ENCODE measurements at regions not wholly inside any gene's neighbourhood (a gene's known extent, or its start where the extent isn't known, plus 50 kb on each side); places are given as distances from the start of the nearest gene placed in this dataset.

DNA sequence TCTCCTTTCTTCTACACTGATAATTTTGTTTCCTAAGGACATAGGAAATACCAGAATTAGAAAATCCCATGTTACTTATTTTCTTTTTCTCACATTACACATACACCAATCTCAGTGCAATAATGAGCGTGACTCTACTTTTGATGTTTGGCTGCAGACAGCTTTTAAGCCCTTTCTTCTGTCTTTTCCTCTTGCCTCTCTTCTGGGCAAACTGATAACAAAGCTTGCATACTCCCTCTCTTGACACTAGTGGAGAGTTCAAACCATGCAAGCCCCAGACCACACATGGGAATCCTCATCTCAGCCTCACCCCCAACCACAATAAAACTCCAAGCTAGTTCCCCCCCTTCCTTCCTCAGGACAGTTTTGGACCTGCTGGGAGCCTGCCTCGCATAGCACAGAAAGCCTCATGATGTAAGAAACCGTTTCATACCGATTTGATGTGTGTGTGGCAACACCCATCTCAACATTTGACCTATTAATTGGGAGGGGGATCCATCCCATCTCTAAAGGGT lies 161.9 kb downstream of the EMP1 start:
- no peak for DNase-seq
- no peak overlapping the region for H3K9ac ChIP-seq (ENCODE audit: low read length)
- H3K9me3 ChIP-seq (replicated peaks; ENCODE audit: insufficient read depth, low read length): no peaks in the 10 kb centered on the region
- no peak overlapping the region for H3K4me2 ChIP-seq (ENCODE audit: low read depth, low read length)
- TF ChIP-seq EZH2 (optimal IDR thresholded peaks at IDR 0.05; ENCODE audit: low read depth, low read length): no peak
- TF ChIP-seq EZH2phosphoT487 (IDR thresholded peaks at IDR 0.05; ENCODE audit: low read length): no peak
- TF ChIP-seq, protein P1, sequence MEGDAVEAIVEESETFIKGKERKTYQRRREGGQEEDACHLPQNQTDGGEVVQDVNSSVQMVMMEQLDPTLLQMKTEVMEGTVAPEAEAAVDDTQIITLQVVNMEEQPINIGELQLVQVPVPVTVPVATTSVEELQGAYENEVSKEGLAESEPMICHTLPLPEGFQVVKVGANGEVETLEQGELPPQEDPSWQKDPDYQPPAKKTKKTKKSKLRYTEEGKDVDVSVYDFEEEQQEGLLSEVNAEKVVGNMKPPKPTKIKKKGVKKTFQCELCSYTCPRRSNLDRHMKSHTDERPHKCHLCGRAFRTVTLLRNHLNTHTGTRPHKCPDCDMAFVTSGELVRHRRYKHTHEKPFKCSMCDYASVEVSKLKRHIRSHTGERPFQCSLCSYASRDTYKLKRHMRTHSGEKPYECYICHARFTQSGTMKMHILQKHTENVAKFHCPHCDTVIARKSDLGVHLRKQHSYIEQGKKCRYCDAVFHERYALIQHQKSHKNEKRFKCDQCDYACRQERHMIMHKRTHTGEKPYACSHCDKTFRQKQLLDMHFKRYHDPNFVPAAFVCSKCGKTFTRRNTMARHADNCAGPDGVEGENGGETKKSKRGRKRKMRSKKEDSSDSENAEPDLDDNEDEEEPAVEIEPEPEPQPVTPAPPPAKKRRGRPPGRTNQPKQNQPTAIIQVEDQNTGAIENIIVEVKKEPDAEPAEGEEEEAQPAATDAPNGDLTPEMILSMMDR (IDR thresholded peaks at IDR 0.05; ENCODE audit: low read length): no peak
- H3K4me1 ChIP-seq (ENCODE audit: low read length): no peaks in the 10 kb centered on the region
- H3K9me2 ChIP-seq (replicated peaks; ENCODE audit: insufficient read depth, low read length): no peaks in the 10 kb centered on the region
- H3K27me3 ChIP-seq (replicated peaks; ENCODE audit: insufficient read depth, low read length): no peaks in the 10 kb centered on the region
- no peaks in the 10 kb centered on the region for H3K79me2 ChIP-seq (ENCODE audit: low read length)
- no peaks in the 10 kb centered on the region for H3F3A ChIP-seq (ENCODE audit: insufficient read depth, low read length)
- H3K36me3 ChIP-seq (replicated peaks; ENCODE audit: insufficient read depth, low read length): no peaks in the 10 kb centered on the region
- H3K27ac ChIP-seq (ENCODE audit: low read length): no peak overlapping the region
- H2AFZ ChIP-seq (ENCODE audit: low read length): no peak overlapping the region
- no peaks in the 10 kb centered on the region for H4K20me1 ChIP-seq (ENCODE audit: insufficient read depth, low read length)
- H3K4me3 ChIP-seq (ENCODE audit: low read length): no peak overlapping the region

DNA sequence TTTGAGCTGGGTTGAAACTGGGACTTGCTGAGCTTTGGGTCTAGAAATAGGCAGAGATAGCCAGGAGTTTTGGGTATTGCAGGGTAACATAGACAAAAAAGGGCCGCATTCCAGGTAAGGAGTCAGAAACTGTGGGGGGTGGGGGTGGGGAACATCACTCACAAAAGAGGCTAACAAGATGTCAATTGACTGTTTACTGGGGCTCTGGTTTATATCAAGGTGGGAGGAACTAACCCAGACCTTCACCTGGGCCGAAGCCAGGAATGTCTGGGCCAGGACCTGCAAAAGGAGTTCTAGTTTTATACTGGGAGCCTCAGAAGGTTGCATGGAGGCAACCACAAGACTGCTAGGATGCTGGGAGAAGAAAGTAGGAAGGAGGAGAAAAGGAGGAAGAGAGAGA lies 154.4 kb downstream of the EMP1 start:
- Histone ChIP-seq H3K36me3 (replicated peaks; ENCODE audit: insufficient read depth, low read length) (no peaks in the 10 kb centered on the region), H3K9ac (ENCODE audit: low read length) (no peak overlapping the region), H3K9me2 (replicated peaks; ENCODE audit: insufficient read depth, low read length) (no peaks in the 10 kb centered on the region), H2AFZ (ENCODE audit: low read length) (no peak overlapping the region), H3K27me3 (replicated peaks; ENCODE audit: insufficient read depth, low read length) (no peaks in the 10 kb centered on the region), H3K4me1 (ENCODE audit: low read length) (no peaks in the 10 kb centered on the region), H3F3A (ENCODE audit: insufficient read depth, low read length) (no peaks in the 10 kb centered on the region), H3K4me2 (ENCODE audit: low read depth, low read length) (no peak overlapping the region), H3K79me2 (ENCODE audit: low read length) (no peaks in the 10 kb centered on the region), H3K9me3 (replicated peaks; ENCODE audit: insufficient read depth, low read length) (no peaks in the 10 kb centered on the region), H3K27ac (ENCODE audit: low read length) (no peak overlapping the region), H3K4me3 (ENCODE audit: low read length) (no peak overlapping the region), H4K20me1 (ENCODE audit: insufficient read depth, low read length) (no peaks in the 10 kb centered on the region)
- no peak for TF ChIP-seq EZH2phosphoT487 (IDR thresholded peaks at IDR 0.05; ENCODE audit: low read length)
- TF ChIP-seq, protein P1 (IDR thresholded peaks at IDR 0.05; ENCODE audit: low read length): no peak
- TF ChIP-seq EZH2 (optimal IDR thresholded peaks at IDR 0.05; ENCODE audit: low read depth, low read length): no peak
- DNase-seq: no peak

DNA sequence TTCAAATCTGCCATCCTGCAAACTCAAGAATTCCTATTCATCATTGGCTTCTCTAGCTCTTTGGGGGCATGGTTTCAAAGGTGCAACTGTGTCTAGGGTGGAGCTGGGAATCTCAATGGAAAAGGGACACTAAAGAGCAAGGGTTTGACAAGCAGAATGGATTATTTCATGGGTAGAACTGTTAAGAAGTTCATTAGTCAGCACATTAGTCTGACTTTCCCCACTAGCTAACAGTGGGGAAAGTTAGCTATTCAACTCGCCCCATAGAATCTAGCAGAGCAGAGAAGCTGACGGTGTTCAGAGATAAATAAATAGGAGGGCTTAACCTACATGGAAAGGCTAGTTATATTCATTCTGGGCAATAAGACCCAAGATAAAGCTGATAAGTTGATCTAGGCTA lies 153.9 kb downstream of the EMP1 start:
- Histone ChIP-seq H2AFZ (ENCODE audit: low read length) (no peak overlapping the region), H3K36me3 (replicated peaks; ENCODE audit: insufficient read depth, low read length) (no peaks in the 10 kb centered on the region), H3K4me2 (ENCODE audit: low read depth, low read length) (no peak overlapping the region), H3K9me2 (replicated peaks; ENCODE audit: insufficient read depth, low read length) (no peaks in the 10 kb centered on the region), H3K4me1 (ENCODE audit: low read length) (no peaks in the 10 kb centered on the region), H3K27ac (ENCODE audit: low read length) (no peak overlapping the region), H3K4me3 (ENCODE audit: low read length) (no peak overlapping the region), H3K9ac (ENCODE audit: low read length) (no peak overlapping the region), H3K79me2 (ENCODE audit: low read length) (no peaks in the 10 kb centered on the region), H4K20me1 (ENCODE audit: insufficient read depth, low read length) (no peaks in the 10 kb centered on the region), H3F3A (ENCODE audit: insufficient read depth, low read length) (no peaks in the 10 kb centered on the region), H3K27me3 (replicated peaks; ENCODE audit: insufficient read depth, low read length) (no peaks in the 10 kb centered on the region), H3K9me3 (replicated peaks; ENCODE audit: insufficient read depth, low read length) (no peaks in the 10 kb centered on the region)
- no peak for TF ChIP-seq EZH2phosphoT487 (IDR thresholded peaks at IDR 0.05; ENCODE audit: low read length)
- TF ChIP-seq, protein P1 (IDR thresholded peaks at IDR 0.05; ENCODE audit: low read length): no peak
- no peak for TF ChIP-seq EZH2 (optimal IDR thresholded peaks at IDR 0.05; ENCODE audit: low read depth, low read length)
- no peak for DNase-seq

All from MM.1S (cell line).